Prostate gland (tissue), 2 donors: ENCODE measurements at regions not wholly inside any gene's neighbourhood (a gene's known extent, or its start where the extent isn't known, plus 50 kb on each side); places are given as distances from the start of the nearest gene placed in this dataset.

Experiments
- DNase-seq: peaks from one replicate; pipeline ENCODE4 v3.0.0-alpha.2; 2019; ENCODE audit warnings: low spot score
- H3K27ac ChIP-seq, 2 donors: fragments of 200-600 bp; sonication (generic); 2 replicates each; pipeline ENCODE4 v1.5.1; 2017 to 2019
- H3K27me3 ChIP-seq: fragments of 200-600 bp; sonication (generic); replicated peaks from 2 replicates; pipeline ENCODE4 v1.5.1; 2019; ENCODE audit not compliant: insufficient read depth
- H3K36me3 ChIP-seq, 2 donors: fragments of 200-600 bp; sonication (generic); 1 replicate in 1 of 2; 2 replicates in 1 of 2; pipeline versions ENCODE4 v1.5.1 to v1.8.1; 2017 to 2019
- H3K4me1 ChIP-seq: fragments of 200-600 bp; sonication (generic); replicated peaks from 2 replicates; pipeline ENCODE4 v1.5.1; 2019
- H3K4me3 ChIP-seq, 2 donors: fragments of 200-600 bp; sonication (generic); 2 replicates each; pipeline ENCODE4 v1.5.1; 2017 to 2019
- H3K9me3 ChIP-seq: fragments of 200-600 bp; sonication (generic); 2 replicates; pipeline ENCODE4 v1.5.1; 2017
- POLR2A ChIP-seq: fragments of 450-650 bp; IDR thresholded peaks from one replicate; pipeline ENCODE4 v1.6.1; 2016; ENCODE audit warnings: antibody characterized with exemption, mild to moderate bottlenecking
- POLR2AphosphoS5 ChIP-seq: sonication (generic); formaldehyde crosslinking; IDR thresholded peaks from one replicate; pipeline ENCODE4 v1.6.1; 2017; ENCODE audit warnings: antibody characterized with exemption
- WGBS: methylation state at CpG from one replicate; pipeline ENCODE4 v1.1.5; 2018; 5-methylcytosine and 5-hydroxymethylcytosine counted together
- intact Hi-C: fragments of 100-400 bp; cut with DNase I; formaldehyde crosslinking; loops from one replicate; pipeline ENCODE4 v1.14.2; 2022
- TF ChIP-seq, protein P1 (sequence below), 4 experiments: fragments of 200-600 bp in 2 of 4; fragments of 450-650 bp in 2 of 4; sonication (generic) in 2 of 4; IDR thresholded peaks; 1 replicate in 3 of 4; 2 replicates in 1 of 4; pipeline ENCODE4 v1.5.1; 2016 to 2019; ENCODE audit warnings: antibody characterized with exemption in 4 of 4, mild to moderate bottlenecking in 2 of 4, moderate library complexity in 2 of 4

DNA sequence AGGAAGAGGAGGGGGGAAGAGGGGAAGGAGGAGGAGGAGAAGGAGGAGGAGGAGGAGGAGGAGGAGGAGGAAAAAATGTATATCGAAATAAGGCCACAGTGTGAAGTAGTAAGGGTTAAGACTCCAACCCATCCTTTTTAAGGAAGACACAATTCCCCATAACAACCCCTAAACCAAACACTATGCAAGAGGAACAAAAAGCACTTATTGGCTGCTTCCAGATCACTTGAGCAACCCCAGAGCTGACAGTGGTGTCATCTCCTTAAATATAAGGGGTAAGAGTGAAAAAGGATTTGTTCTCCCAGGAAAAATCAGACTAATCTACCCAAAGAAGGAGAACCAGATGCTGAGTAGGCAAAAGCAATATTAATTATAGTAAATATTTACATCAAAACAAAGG is 169.1 kb upstream of the SASH1 start:
- 92% methylated on average over 1 of the region's 1 CpG for WGBS
- Histone ChIP-seq H3K36me3 (no peaks in the 10 kb centered on the region), H3K4me3 (no peak overlapping the region), H3K4me1 (no peaks in the 10 kb centered on the region), H3K27ac (no peak overlapping the region), H3K27me3 (no peaks in the 10 kb centered on the region), H3K9me3 (no peaks in the 10 kb centered on the region)
- no peak for DNase-seq
- intact Hi-C loops = no loop called here
- no peak for TF ChIP-seq POLR2AphosphoS5
- TF ChIP-seq, protein P1, sequence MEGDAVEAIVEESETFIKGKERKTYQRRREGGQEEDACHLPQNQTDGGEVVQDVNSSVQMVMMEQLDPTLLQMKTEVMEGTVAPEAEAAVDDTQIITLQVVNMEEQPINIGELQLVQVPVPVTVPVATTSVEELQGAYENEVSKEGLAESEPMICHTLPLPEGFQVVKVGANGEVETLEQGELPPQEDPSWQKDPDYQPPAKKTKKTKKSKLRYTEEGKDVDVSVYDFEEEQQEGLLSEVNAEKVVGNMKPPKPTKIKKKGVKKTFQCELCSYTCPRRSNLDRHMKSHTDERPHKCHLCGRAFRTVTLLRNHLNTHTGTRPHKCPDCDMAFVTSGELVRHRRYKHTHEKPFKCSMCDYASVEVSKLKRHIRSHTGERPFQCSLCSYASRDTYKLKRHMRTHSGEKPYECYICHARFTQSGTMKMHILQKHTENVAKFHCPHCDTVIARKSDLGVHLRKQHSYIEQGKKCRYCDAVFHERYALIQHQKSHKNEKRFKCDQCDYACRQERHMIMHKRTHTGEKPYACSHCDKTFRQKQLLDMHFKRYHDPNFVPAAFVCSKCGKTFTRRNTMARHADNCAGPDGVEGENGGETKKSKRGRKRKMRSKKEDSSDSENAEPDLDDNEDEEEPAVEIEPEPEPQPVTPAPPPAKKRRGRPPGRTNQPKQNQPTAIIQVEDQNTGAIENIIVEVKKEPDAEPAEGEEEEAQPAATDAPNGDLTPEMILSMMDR (IDR thresholded peaks at IDR 0.05) = no peak
- no peak for TF ChIP-seq POLR2A

DNA sequence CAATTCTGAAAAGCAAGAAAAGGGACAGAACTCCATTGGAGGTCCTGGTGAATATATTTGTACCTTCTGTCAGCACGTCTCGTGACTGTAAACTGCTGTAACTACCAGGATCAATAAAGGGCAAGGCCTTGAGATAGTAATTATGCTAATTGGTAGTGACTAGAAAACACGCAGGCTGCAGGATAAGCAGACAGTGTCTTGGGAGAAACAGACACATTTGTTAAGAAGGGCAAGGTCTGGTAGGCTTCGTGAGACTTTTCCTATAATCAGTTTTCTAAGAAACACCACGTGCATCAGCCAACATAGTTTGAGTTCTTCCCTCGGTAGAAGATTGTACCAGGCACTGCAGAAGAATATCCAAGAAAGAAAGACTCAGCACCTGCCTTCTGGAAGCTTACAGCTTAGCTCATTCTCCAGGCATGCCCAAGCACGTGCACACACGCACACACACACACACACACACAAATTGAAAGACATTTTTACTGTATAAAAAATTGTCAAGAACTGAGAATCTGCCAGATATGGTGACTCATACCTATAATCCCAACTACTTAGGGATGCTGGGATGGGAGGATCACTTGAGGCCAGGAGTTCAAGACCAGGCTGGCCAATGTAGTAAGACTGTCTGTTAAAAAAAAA is 167.0 kb upstream of the SASH1 start:
- H3K4me3 ChIP-seq = no peak overlapping the region
- H3K27me3 ChIP-seq = no peaks in the 10 kb centered on the region
- DNase-seq = no peak
- WGBS = 79% methylated on average over 8 of the region's 8 CpGs
- no peaks in the 10 kb centered on the region for H3K9me3 ChIP-seq
- no peaks in the 10 kb centered on the region for H3K36me3 ChIP-seq
- intact Hi-C loops = loop anchor here (5.0 kb wide), 1 partner anchor 72 kb away; no protein-coding TSS in a partner anchor
- TF ChIP-seq, protein P1 (IDR thresholded peaks at IDR 0.05) = no peak
- TF ChIP-seq POLR2A (no peak), POLR2AphosphoS5 (no peak)
- H3K27ac ChIP-seq = no peak overlapping the region
- no peaks in the 10 kb centered on the region for H3K4me1 ChIP-seq

DNA sequence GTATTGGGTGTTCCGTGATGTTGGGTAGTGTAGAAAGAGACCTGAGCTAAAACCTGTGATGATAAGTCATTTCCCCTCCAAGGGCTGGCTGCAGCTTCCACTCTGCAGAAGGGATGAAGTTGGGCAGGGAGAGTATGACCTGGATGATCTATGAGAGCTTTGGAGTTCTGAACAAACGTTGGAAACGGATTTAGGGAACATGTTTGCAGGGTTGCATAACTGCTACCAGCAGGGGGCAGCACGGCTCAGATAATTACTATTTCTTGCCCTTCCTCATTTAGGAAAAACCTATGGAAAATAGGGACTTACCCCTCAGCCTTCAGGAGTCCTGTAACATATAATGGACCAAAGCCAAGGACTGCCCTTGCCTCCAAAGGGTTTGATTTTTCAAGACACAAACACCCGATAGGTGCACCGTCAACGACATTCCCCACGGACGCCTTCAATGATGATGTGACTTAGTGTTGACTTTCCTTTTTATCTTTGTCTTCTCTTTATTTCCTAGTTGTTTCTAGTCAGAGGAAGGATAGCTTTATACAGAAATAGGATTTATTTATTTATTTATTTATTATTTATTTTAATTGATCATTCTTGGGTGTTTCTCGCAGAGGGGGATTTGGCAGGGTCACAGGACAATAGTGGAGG is 164.9 kb upstream of the SASH1 start:
- Histone ChIP-seq H3K36me3 (no peaks in the 10 kb centered on the region), H3K9me3 (no peaks in the 10 kb centered on the region), H3K27me3 (no peaks in the 10 kb centered on the region), H3K4me3 (no peak overlapping the region), H3K4me1 (no peaks in the 10 kb centered on the region), H3K27ac (no peak overlapping the region)
- TF ChIP-seq POLR2AphosphoS5 (peak; percentile 13), POLR2A (no peak)
- TF ChIP-seq, protein P1 (IDR thresholded peaks at IDR 0.05) = peak; percentile 80 to 94 (median 85)
- 67% methylated on average over 10 of the region's 10 CpGs for WGBS
- peak; percentile 52 for DNase-seq
- intact Hi-C loops = loop anchor here (1.0 to 5.0 kb wide), 2 partner anchors 70 to 287 kb away; no protein-coding TSS in a partner anchor

DNA sequence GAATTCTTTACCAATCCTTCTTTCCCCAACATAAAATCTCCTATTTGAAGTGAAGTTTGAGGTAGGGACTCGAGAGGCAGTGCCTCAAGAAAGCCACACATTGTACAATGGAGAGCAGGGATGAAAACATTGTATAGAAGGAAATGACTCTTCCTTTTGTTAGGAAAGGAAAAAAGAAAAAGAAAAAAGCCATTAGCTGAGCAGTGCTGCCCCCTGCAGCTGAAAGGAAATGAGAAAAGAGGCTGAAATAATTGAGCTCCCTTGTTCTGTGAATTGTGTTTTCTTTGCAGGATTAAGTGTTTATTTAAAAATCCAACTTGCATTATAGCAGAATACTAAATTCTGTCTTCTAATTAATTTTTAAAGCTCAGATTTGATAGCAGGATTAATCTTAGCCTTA is 162.9 kb upstream of the SASH1 start:
- no peak overlapping the region for H3K27ac ChIP-seq
- no peaks in the 10 kb centered on the region for H3K4me1 ChIP-seq
- intact Hi-C loops = loop anchor here (5.0 kb wide), 1 partner anchor 68 kb away; no protein-coding TSS in a partner anchor
- TF ChIP-seq POLR2AphosphoS5 (no peak), POLR2A (no peak)
- TF ChIP-seq, protein P1 (IDR thresholded peaks at IDR 0.05) = peak in 2 of 4 experiments; percentile 16 to 50
- 92% methylated on average over 1 of the region's 1 CpG for WGBS
- H3K9me3 ChIP-seq = no peaks in the 10 kb centered on the region
- no peak for DNase-seq
- H3K36me3 ChIP-seq = no peaks in the 10 kb centered on the region
- H3K27me3 ChIP-seq = no peaks in the 10 kb centered on the region
- no peak overlapping the region for H3K4me3 ChIP-seq

DNA sequence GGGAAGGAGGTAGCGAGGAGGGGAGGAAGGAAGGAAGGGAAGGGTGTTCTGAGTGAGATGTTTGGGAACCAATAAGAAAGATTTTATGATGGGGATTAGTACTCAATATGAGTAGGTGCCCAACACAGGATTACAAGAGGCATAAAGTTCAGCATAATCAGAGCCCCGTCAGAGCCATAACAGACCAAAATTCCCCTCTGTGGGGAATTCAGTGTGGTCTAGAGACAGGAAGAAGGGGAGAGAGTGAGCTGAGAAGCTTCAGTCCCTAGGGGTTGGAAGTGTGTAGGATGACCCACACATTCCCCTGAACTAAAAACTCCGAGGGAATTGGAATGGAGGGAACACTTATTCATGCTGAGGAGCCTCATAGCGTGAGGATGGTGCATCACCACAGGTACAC is 160.3 kb upstream of the SASH1 start:
- no peaks in the 10 kb centered on the region for H3K4me1 ChIP-seq
- intact Hi-C loops = no loop called here
- no peak overlapping the region for H3K4me3 ChIP-seq
- no peak overlapping the region for H3K27ac ChIP-seq
- no peaks in the 10 kb centered on the region for H3K9me3 ChIP-seq
- WGBS = 91% methylated on average over 4 of the region's 4 CpGs
- H3K36me3 ChIP-seq = no peaks in the 10 kb centered on the region
- no peaks in the 10 kb centered on the region for H3K27me3 ChIP-seq
- TF ChIP-seq POLR2AphosphoS5 (no peak), POLR2A (no peak)
- TF ChIP-seq, protein P1 (IDR thresholded peaks at IDR 0.05) = no peak
- DNase-seq = no peak
